ENCODE measurements at regions not wholly inside any gene's neighbourhood (a gene's known extent, or its start where the extent isn't known, plus 50 kb on each side); places are given as distances from the start of the nearest gene placed in this dataset.

- Histone ChIP-seq H2BK20ac (ENCODE audit: low read length) (no peak overlapping the region), H4K8ac (ENCODE audit: extremely low read depth, insufficient read depth, low read length) (no peak overlapping the region), H3K27ac (ENCODE audit: low read depth, low read length) (no peak overlapping the region), H2BK120ac (replicated peaks; ENCODE audit: low read depth, low read length) (no peak overlapping the region), H2BK12ac (ENCODE audit: low read depth, low read length) (no peak overlapping the region), H2AK5ac (ENCODE audit: low read depth, low read length) (no peak overlapping the region), H4K5ac (ENCODE audit: insufficient read length, low read depth, low read length) (no peak overlapping the region), H3K27me3 (replicated peaks in 1 of 4; ENCODE audit: control insufficient read depth in 3 of 4, extremely low read depth in 1 of 4, insufficient read depth in 3 of 4, low read length in 3 of 4) (no peaks in the 10 kb centered on the region), H3K23ac (ENCODE audit: insufficient read length) (no peak overlapping the region), H3K56ac (replicated peaks; ENCODE audit: insufficient read length, low read depth, low read length) (no peak overlapping the region), H3K79me1 (ENCODE audit: low read depth, low read length) (no peaks in the 10 kb centered on the region), H3K36me3 (ENCODE audit: control insufficient read depth in 2 of 4, insufficient read depth in 4 of 4, low read length in 3 of 4) (no peaks in the 10 kb centered on the region), H3K4me3 (ENCODE audit: extremely low read depth in 1 of 4, insufficient read depth in 2 of 4, low read depth in 3 of 4, low read length in 4 of 4) (no peak overlapping the region), H4K91ac (replicated peaks; ENCODE audit: insufficient read length, low read length) (no peak overlapping the region), H3K4ac (replicated peaks; ENCODE audit: insufficient read length, low read depth, low read length) (no peak overlapping the region), H4K20me1 (replicated peaks in 1 of 2; ENCODE audit: control insufficient read depth in 1 of 2, insufficient read depth in 2 of 2, low read length in 2 of 2) (no peaks in the 10 kb centered on the region), H3K23me2 (ENCODE audit: low read depth, low read length) (no peaks in the 10 kb centered on the region), H3K18ac (ENCODE audit: extremely low read depth, low read length) (no peak overlapping the region), H3K14ac (ENCODE audit: insufficient read length) (no peak overlapping the region), H2AFZ (ENCODE audit: low read length) (no peak overlapping the region), H3K9me3 (ENCODE audit: insufficient read depth in 2 of 2, low read depth in 1 of 2, low read length in 1 of 2) (no peaks in the 10 kb centered on the region), H3K4me2 (ENCODE audit: insufficient read depth in 1 of 2, low read depth in 2 of 2, low read length in 2 of 2) (no peak overlapping the region), H3K9ac (replicated peaks in 1 of 4; ENCODE audit: extremely low read depth in 1 of 4, low read depth in 3 of 4, low read length in 3 of 4) (no peak overlapping the region), H2BK15ac (ENCODE audit: low read length) (no peak overlapping the region), H2BK5ac (ENCODE audit: low read depth, low read length) (no peak overlapping the region), H3K79me2 (ENCODE audit: control insufficient read depth in 1 of 2, insufficient read depth in 2 of 2, low read length in 2 of 2) (no peaks in the 10 kb centered on the region), H3K4me1 (replicated peaks in 1 of 4; ENCODE audit: control insufficient read depth in 3 of 4, insufficient read depth in 4 of 4, low read length in 3 of 4) (no peaks in the 10 kb centered on the region)
- FAIRE-seq (no peak), DNase-seq (ENCODE audit: low read depth in 1 of 2, low spot score in 2 of 2) (no peak)
- ChIA-PET CTCF (ENCODE audit: partially characterized antibody) (interaction anchor here (0.6 kb wide), 1 partner anchor 384 kb away, joined by 5 read pairs; no protein-coding TSS in a partner anchor), POLR2A (ENCODE audit: partially characterized antibody) (no interaction called here)
- TF ChIP-seq RBBP5 (IDR thresholded peaks at IDR 0.05; ENCODE audit: borderline replicate concordance, low read depth, low read length) (no peak), JUND (IDR thresholded peaks at IDR 0.05; ENCODE audit: low read length) (no peak), SP1 (IDR thresholded peaks at IDR 0.05; ENCODE audit: low read depth, low read length) (no peak), NANOG (IDR thresholded peaks at IDR 0.05; ENCODE audit: insufficient read depth, low read depth, low read length, poor library complexity, severe bottlenecking) (no peak), POU5F1 (IDR thresholded peaks at IDR 0.05; ENCODE audit: low read depth, low read length) (no peak), RFX5 (IDR thresholded peaks at IDR 0.05; ENCODE audit: borderline replicate concordance, low read depth, low read length) (no peak), KDM4A (IDR thresholded peaks at IDR 0.05; ENCODE audit: low read depth, low read length, severe bottlenecking) (no peak), CBX5 (IDR thresholded peaks at IDR 0.05; ENCODE audit: low read depth, low read length) (no peak), YY1 (IDR thresholded peaks at IDR 0.05; ENCODE audit: low read depth, low read length) (no peak), CREB1 (IDR thresholded peaks at IDR 0.05) (no peak), ASH2L (IDR thresholded peaks at IDR 0.05; ENCODE audit: low read length) (no peak)
- WGBS, 2 experiments (ENCODE audit: extremely low coverage in 1 of 2, insufficient coverage in 1 of 2, insufficient read length in 1 of 2, insufficient replicate concordance in 2 of 2, low coverage in 1 of 2, low lambda C conversion rate in 2 of 2, missing lambda C conversion rate in 1 of 2), result 94% methylated on average over 1 of the region's 2 CpGs; no CpG with 5 or more reads in 1 of the 2 experiments
Measured at GRCh38 chr5:17846496-17846895, 212.2 kb downstream of the TAF11L14 start.

Data from H1 (cell line).